ENCODE measurements at regions not wholly inside any gene's neighbourhood (a gene's known extent, or its start where the extent isn't known, plus 50 kb on each side); places are given as distances from the start of the nearest gene placed in this dataset.

DNA sequence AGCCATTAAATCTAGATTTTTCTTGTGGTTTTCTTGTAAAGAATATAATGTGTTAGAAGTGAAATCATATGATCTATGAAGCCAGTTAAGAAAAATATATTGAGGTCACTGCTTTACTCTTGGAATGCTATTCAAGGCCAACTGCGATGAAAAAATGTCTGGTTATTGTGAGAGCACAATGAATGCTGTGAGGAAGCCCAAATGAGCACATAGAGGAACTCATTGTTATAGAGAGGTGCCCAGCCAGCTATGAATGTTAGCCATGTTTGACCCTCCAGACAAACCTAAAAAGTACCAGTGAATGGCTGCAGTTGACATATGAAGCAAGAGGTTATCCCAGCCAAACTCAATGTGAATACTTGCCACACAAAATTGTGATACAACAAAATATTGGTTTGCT is 359.8 kb upstream of the FAM174A start:
- H3K36me3 ChIP-seq, result no peaks in the 10 kb centered on the region
- no peak for DNase-seq (ENCODE audit: low spot score in 2 of 2)

DNA sequence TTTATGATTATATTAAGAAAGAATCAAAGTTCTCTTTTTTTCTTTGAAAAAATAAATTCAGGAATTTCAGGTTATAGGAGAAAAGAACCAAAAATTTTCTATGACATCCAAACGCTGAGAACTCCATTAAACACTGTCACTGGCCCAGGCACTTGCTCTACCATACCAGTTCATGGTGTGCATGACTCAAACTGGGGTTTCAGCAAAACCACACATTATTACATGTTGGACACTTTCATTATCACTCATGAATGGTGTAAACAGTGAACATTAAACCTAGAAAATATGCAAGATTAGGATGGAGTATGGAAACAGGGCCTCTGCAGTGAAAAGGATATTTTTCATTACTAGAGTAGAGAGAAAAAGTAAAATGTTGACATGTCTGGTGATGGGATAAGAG is 369.9 kb upstream of the FAM174A start:
- no peaks in the 10 kb centered on the region for H3K36me3 ChIP-seq
- intact Hi-C loops (cut with DNase I; ENCODE audit: low total_unique reads), result no loop called here
- H3K4me3 ChIP-seq, result no peak overlapping the region
- H3K27me3 ChIP-seq, result no peaks in the 10 kb centered on the region
- TF ChIP-seq POLR2A (IDR thresholded peaks at IDR 0.05) (no peak), POLR2AphosphoS5 (IDR thresholded peaks at IDR 0.05) (no peak)
- TF ChIP-seq, protein P1, sequence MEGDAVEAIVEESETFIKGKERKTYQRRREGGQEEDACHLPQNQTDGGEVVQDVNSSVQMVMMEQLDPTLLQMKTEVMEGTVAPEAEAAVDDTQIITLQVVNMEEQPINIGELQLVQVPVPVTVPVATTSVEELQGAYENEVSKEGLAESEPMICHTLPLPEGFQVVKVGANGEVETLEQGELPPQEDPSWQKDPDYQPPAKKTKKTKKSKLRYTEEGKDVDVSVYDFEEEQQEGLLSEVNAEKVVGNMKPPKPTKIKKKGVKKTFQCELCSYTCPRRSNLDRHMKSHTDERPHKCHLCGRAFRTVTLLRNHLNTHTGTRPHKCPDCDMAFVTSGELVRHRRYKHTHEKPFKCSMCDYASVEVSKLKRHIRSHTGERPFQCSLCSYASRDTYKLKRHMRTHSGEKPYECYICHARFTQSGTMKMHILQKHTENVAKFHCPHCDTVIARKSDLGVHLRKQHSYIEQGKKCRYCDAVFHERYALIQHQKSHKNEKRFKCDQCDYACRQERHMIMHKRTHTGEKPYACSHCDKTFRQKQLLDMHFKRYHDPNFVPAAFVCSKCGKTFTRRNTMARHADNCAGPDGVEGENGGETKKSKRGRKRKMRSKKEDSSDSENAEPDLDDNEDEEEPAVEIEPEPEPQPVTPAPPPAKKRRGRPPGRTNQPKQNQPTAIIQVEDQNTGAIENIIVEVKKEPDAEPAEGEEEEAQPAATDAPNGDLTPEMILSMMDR (IDR thresholded peaks at IDR 0.05), result no peak
- peaks cover 0 to 6% of the 10 kb centered on the region in 2 donors for H3K9me3 ChIP-seq
- DNase-seq (ENCODE audit: low spot score in 2 of 2), result no peak
- H3K27ac ChIP-seq, result no peak overlapping the region
- no peaks in the 10 kb centered on the region for H3K4me1 ChIP-seq

More for the DNA sequence above, 359.8 kb upstream of the FAM174A start:
- no peaks in the 10 kb centered on the region for H3K9me3 ChIP-seq
- TF ChIP-seq, protein P1 (IDR thresholded peaks at IDR 0.05), result no peak
- no peak for TF ChIP-seq POLR2AphosphoS5 (IDR thresholded peaks at IDR 0.05)
- TF ChIP-seq POLR2A (IDR thresholded peaks at IDR 0.05), result no peak
- no peaks in the 10 kb centered on the region for H3K4me1 ChIP-seq
- intact Hi-C loops (cut with DNase I; ENCODE audit: low total_unique reads), result no loop called here
- H3K27ac ChIP-seq, result no peak overlapping the region
- no peaks in the 10 kb centered on the region for H3K27me3 ChIP-seq
- no peak overlapping the region for H3K4me3 ChIP-seq

DNA sequence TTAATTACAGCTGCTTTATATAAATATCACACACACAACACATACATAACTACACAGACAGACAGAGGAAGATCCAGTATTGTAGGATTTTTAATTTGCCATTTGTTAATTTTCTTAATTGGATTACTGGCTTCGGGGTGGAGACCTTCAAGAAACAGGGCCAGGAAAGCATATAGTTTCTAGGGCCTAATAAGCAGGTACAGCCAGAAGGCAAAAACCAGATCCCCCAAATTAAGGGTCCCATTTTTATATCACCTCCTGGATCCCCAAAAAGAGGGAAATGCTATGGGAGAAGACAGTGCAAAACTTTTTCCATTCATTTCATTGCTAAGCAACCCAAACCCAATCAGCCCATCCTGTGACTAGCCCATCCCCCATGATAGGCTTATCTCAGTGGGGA is 373.3 kb upstream of the FAM174A start:
- peaks cover 0 to 6% of the 10 kb centered on the region in 2 donors for H3K9me3 ChIP-seq
- intact Hi-C loops (cut with DNase I; ENCODE audit: low total_unique reads), result no loop called here

DNA sequence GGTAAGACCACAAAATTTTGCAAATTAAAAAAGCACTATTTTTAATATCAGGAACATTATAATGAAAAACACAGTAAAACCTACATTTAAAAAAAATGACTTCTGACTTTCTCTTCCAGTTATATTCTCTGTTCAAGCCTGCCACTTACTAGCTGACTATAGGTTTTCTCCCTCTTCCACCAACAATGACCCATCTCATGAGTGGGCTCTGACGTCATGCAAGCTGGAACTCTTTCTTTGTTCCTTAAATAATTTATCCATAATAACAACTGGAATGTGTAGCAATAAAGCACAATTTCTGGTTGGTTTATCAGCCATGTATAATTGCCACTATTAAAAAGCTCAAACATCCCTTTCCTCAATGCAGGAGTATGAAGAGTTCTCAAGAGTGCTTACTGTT is 378.1 kb upstream of the FAM174A start:
- Histone ChIP-seq H3K4me1 (no peaks in the 10 kb centered on the region), H3K27me3 (no peaks in the 10 kb centered on the region), H3K4me3 (no peak overlapping the region), H3K27ac (no peak overlapping the region), H3K36me3 (no peaks in the 10 kb centered on the region), H3K9me3 (peaks cover 0 to 3% of the 10 kb centered on the region in 2 donors)
- intact Hi-C loops (cut with DNase I; ENCODE audit: low total_unique reads), result no loop called here
- DNase-seq (ENCODE audit: low spot score in 2 of 2), result no peak
- TF ChIP-seq POLR2AphosphoS5 (IDR thresholded peaks at IDR 0.05) (no peak), POLR2A (IDR thresholded peaks at IDR 0.05) (no peak)
- TF ChIP-seq, protein P1 (IDR thresholded peaks at IDR 0.05), result no peak

More for the DNA sequence above, 373.3 kb upstream of the FAM174A start:
- Histone ChIP-seq H3K36me3 (no peaks in the 10 kb centered on the region), H3K27me3 (no peaks in the 10 kb centered on the region), H3K4me3 (no peak overlapping the region), H3K27ac (no peak overlapping the region), H3K4me1 (no peaks in the 10 kb centered on the region)
- TF ChIP-seq POLR2AphosphoS5 (IDR thresholded peaks at IDR 0.05) (no peak), POLR2A (IDR thresholded peaks at IDR 0.05) (no peak)
- DNase-seq (ENCODE audit: low spot score in 2 of 2), result no peak

DNA sequence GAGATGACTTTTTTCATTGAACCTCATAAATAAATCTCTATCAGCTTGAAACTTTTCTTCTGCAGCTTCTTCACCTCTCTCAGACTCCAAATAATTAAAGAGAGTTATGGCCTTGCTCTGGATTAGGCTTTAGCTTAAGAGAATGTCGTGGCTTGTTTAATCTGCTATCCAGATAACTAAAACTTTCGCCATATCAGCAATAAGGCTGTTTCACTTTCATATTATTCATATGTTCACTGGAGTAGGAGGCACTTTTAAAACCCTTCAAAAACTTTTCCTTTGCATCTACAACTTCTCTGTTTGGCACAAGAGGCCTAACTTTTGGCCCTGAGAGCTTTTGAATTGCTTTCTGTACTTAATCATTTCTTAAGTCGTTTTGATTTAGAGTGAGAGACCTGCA is 386.9 kb upstream of the FAM174A start:
- intact Hi-C loops (cut with DNase I; ENCODE audit: low total_unique reads), result no loop called here
- DNase-seq (ENCODE audit: low spot score in 2 of 2), result no peak
- no peaks in the 10 kb centered on the region for H3K27me3 ChIP-seq
- H3K36me3 ChIP-seq, result no peaks in the 10 kb centered on the region
- no peaks in the 10 kb centered on the region for H3K4me1 ChIP-seq
- TF ChIP-seq, protein P1 (IDR thresholded peaks at IDR 0.05), result no peak
- TF ChIP-seq POLR2AphosphoS5 (IDR thresholded peaks at IDR 0.05) (no peak), POLR2A (IDR thresholded peaks at IDR 0.05) (no peak)
- no peak overlapping the region for H3K4me3 ChIP-seq
- H3K9me3 ChIP-seq, result no peaks in the 10 kb centered on the region
- no peak overlapping the region for H3K27ac ChIP-seq

DNA sequence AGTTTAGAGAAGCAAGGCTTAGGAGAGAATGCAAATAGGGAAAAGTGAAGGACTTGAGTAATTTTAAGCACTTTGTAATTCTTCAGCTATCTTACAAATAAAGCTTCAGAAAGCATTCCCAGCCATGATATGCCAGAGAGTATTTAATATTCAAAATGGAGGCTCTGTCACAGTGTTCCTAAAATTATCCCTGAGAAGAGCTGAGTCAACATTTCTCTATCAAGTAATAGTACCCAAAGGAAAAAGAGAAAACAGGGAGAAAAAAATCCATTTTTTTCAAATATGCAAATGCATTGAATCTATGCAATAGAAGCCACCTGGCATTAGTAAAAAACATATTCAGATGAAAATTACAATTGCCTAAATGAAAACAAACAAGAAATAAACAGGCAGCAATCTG is 392.6 kb upstream of the FAM174A start:
- H3K4me3 ChIP-seq, result no peak overlapping the region
- TF ChIP-seq, protein P1 (IDR thresholded peaks at IDR 0.05), result no peak
- no peaks in the 10 kb centered on the region for H3K27me3 ChIP-seq
- no peak overlapping the region for H3K27ac ChIP-seq
- H3K9me3 ChIP-seq, result no peaks in the 10 kb centered on the region
- H3K4me1 ChIP-seq, result no peaks in the 10 kb centered on the region
- intact Hi-C loops (cut with DNase I; ENCODE audit: low total_unique reads), result no loop called here
- peaks cover 3% of the 10 kb centered on the region for H3K36me3 ChIP-seq
- DNase-seq (ENCODE audit: low spot score in 2 of 2), result no peak
